NB4 (cell line): ENCODE measurements at regions not wholly inside any gene's neighbourhood (a gene's known extent, or its start where the extent isn't known, plus 50 kb on each side); places are given as distances from the start of the nearest gene placed in this dataset.

ENCODE experiments used
- DNase-seq: peaks from one replicate; pipeline ENCODE4 v3.0.0; 2010; ENCODE audit warnings: low read depth
- H3K4me3 ChIP-seq: one replicate; pipeline ENCODE4 v1.5.1; 2011; ENCODE audit warnings: mild to moderate bottlenecking, low read depth, low read length, moderate library complexity
- CTCF ChIP-seq: IDR thresholded peaks from one replicate; pipeline ENCODE4 v1.5.1; 2012; ENCODE audit warnings: low read depth, low read length
- MYC ChIP-seq: IDR thresholded peaks from 2 replicates; pipeline ENCODE4 v1.6.1; 2011; ENCODE audit warnings: low read depth, low read length
- POLR2A ChIP-seq: IDR thresholded peaks from 2 replicates; pipeline ENCODE4 v1.6.1; 2011; ENCODE audit warnings: mild to moderate bottlenecking; ENCODE audit not compliant: insufficient read length; ENCODE audit errors: extremely low read depth
- TF ChIP-seq, protein P1 (sequence below): IDR thresholded peaks from 2 replicates; pipeline ENCODE4 v1.6.1; 2011; ENCODE audit warnings: low read depth, low read length

DNA sequence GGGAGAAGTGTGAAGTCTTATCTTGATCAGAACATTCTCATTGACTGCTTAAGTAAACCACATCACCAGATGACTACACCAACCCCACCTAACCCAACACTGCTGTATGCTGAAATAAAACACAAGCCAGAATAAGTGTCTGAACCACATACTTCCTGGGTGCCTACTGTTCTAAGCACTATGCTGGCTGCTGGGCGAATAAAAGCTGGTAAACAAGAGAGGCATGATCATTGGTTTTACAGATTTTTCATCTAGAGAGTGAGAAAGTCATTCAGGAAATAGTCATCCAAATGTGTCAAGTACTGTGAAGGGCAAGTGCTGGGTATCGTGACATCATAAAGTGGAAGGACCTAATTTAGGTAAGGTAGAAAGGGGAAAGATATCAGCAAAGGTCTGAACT, 199.0 kb upstream of the SOX9 start:
- DNase-seq = no peak
- no peak overlapping the region for H3K4me3 ChIP-seq

GRCh38 chr17:71922439-71922838, 198.4 kb upstream of the SOX9 start:
- no peak overlapping the region for H3K4me3 ChIP-seq
- no peak for TF ChIP-seq MYC
- TF ChIP-seq CTCF = no peak
- no peak for TF ChIP-seq POLR2A
- TF ChIP-seq, protein P1, sequence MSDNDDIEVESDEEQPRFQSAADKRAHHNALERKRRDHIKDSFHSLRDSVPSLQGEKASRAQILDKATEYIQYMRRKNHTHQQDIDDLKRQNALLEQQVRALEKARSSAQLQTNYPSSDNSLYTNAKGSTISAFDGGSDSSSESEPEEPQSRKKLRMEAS = no peak
- DNase-seq = no peak

More for the DNA sequence above, 199.0 kb upstream of the SOX9 start:
- no peak for TF ChIP-seq POLR2A
- TF ChIP-seq, protein P1 = no peak

GRCh38 chr17:71926746-71927398, 193.9 kb upstream of the SOX9 start:
- TF ChIP-seq POLR2A (no peak), MYC (no peak), CTCF (no peak)
- TF ChIP-seq, protein P1 = no peak
- no peak for DNase-seq
- no peak overlapping the region for H3K4me3 ChIP-seq

- no peak for TF ChIP-seq POLR2A
- TF ChIP-seq MYC = no peak
- TF ChIP-seq CTCF = no peak
- TF ChIP-seq, protein P1 = no peak
These were observed 187.5 kb upstream of the SOX9 start for GRCh38 chr17:71933306-71933705.

GRCh38 chr17:71934520-71934919, 186.3 kb upstream of the SOX9 start:
- DNase-seq = no peak
- TF ChIP-seq POLR2A (no peak), MYC (no peak)
- no peak overlapping the region for H3K4me3 ChIP-seq

More at GRCh38 chr17:71933306-71933705, 187.5 kb upstream of the SOX9 start:
- DNase-seq = no peak
- H3K4me3 ChIP-seq = no peak overlapping the region

- DNase-seq = no peak
- no peak overlapping the region for H3K4me3 ChIP-seq
- TF ChIP-seq MYC = no peak
- TF ChIP-seq CTCF = no peak
- TF ChIP-seq, protein P1 = no peak
- TF ChIP-seq POLR2A = no peak
These were observed 185.5 kb upstream of the SOX9 start for GRCh38 chr17:71935341-71935740.

- no peak for DNase-seq
- no peak overlapping the region for H3K4me3 ChIP-seq
- TF ChIP-seq MYC = no peak
- TF ChIP-seq CTCF = no peak
- TF ChIP-seq, protein P1 = no peak
- TF ChIP-seq POLR2A = no peak
These were observed 183.8 kb upstream of the SOX9 start for GRCh38 chr17:71936977-71937376.
